Suppressor macrophage (primary cell): ENCODE measurements at regions not wholly inside any gene's neighbourhood (a gene's known extent, or its start where the extent isn't known, plus 50 kb on each side); places are given as distances from the start of the nearest gene placed in this dataset.
"Not testable (repeated sequence)": the region's sequence is repeated elsewhere in the genome, so short reads cannot be mapped to it uniquely, and the experiment has no call there.

Experiments used
- DNase-seq, 4 experiments: peaks; one replicate each; pipeline ENCODE4 v3.0.0-alpha.2; 2020 to 2022

- no peak for DNase-seq
These were observed 56.0 kb upstream of the MID1 start for GRCh38 chrX:10676235-10676957.

GRCh38 chrX:10677490-10677889, 57.1 kb upstream of the MID1 start:
- DNase-seq, result no peak

- DNase-seq, result no peak
These were observed 59.0 kb upstream of the MID1 start for GRCh38 chrX:10679387-10679786.

- no peak for DNase-seq
These were observed 60.8 kb upstream of the MID1 start for GRCh38 chrX:10681167-10681566.

- not testable (repeated sequence) for DNase-seq
These were observed 63.2 kb upstream of the MID1 start for GRCh38 chrX:10683631-10684030.

GRCh38 chrX:10685923-10686595, 65.7 kb upstream of the MID1 start:
- no peak for DNase-seq

GRCh38 chrX:10691751-10692150, 71.4 kb upstream of the MID1 start:
- not testable (repeated sequence) for DNase-seq

GRCh38 chrX:10697616-10698317, 77.4 kb upstream of the MID1 start:
- no peak for DNase-seq

GRCh38 chrX:10698318-10698640, 77.9 kb upstream of the MID1 start:
- DNase-seq, result no peak

- no peak for DNase-seq
These were observed 81.6 kb upstream of the MID1 start for GRCh38 chrX:10702031-10702430.

- not testable (repeated sequence) for DNase-seq
These were observed 86.0 kb upstream of the MID1 start for GRCh38 chrX:10706342-10706741.

GRCh38 chrX:10707773-10708172, 87.4 kb upstream of the MID1 start:
- no peak for DNase-seq

GRCh38 chrX:10709276-10709675, 88.9 kb upstream of the MID1 start:
- DNase-seq, result no peak

GRCh38 chrX:10714531-10714930, 94.1 kb upstream of the MID1 start:
- DNase-seq, result no peak

GRCh38 chrX:10722851-10723250, 102.5 kb upstream of the MID1 start:
- DNase-seq, result peak; percentile 46 to 64 (median 56)

GRCh38 chrX:10725071-10725470, 104.7 kb upstream of the MID1 start:
- peak in 2 of 4 experiments; percentile 1 to 4 for DNase-seq

GRCh38 chrX:10726647-10727046, 106.3 kb upstream of the MID1 start:
- DNase-seq, result peak; percentile 3 to 44 (median 34)

GRCh38 chrX:10728806-10729389, 108.5 kb upstream of the MID1 start:
- no peak for DNase-seq

- DNase-seq, result no peak
These were observed 119.0 kb upstream of the MID1 start for GRCh38 chrX:10739426-10739825.

GRCh38 chrX:10741003-10741402, 120.6 kb upstream of the MID1 start:
- DNase-seq, result no peak

GRCh38 chrX:10741550-10741949, 121.2 kb upstream of the MID1 start:
- no peak for DNase-seq

GRCh38 chrX:10743476-10743875, 123.1 kb upstream of the MID1 start:
- DNase-seq, result no peak

- DNase-seq, result no peak
These were observed 123.6 kb upstream of the MID1 start for GRCh38 chrX:10744007-10744406.

- DNase-seq, result no peak
These were observed 127.6 kb upstream of the MID1 start for GRCh38 chrX:10747975-10748374.
